ENCODE measurements at regions not wholly inside any gene's neighbourhood (a gene's known extent, or its start where the extent isn't known, plus 50 kb on each side); places are given as distances from the start of the nearest gene placed in this dataset.
A peak's percentile ranks its signal among the peaks of the same experiment; 100 is the strongest.
"Not testable (repeated sequence)": the region's sequence is repeated elsewhere in the genome, so short reads cannot be mapped to it uniquely, and the experiment has no call there.

- DNase-seq = no peak
These were observed 61.5 kb downstream of the PRSS23 start for GRCh38 chr11:86861810-86862209.

DNA sequence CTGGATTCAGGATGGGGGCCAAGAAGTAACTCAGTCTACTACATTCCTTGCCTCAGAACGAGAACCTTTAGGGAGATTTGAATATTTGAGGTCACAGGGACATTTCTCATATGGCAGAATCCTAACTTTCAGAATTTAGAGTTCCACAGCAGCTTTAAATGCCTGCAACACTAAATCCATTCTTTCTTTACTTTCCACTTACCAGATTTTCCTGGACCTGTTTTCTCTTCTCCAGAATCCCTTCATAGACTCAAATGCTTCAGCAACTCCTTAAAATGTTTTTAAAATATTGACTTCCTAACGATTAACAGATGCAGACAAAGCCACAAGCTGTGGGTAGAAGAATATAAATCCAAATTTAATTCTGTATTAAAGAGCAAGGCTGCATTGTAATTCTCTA, 63.1 kb downstream of the PRSS23 start:
- DNase-seq = no peak

DNA sequence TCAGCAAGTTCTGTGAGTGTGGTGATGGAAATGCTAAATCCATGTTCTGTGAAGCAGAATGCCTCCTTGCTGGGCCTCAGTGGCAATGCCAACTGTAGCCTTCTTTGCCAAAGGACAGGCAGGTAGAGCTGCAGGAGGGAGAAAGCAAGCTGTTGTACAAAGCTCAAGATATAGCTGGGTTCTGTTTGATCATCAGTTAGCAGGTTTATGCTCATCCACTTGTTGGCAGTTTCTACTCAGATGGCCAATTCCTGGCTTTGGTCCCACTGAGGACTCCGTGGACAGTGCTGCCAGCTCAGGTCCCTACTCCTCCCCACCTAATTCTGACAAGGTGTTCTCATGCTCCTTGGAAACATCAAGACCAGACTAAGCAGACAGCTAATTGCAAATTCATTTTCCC, 65.1 kb downstream of the PRSS23 start:
- no peak for DNase-seq

DNA sequence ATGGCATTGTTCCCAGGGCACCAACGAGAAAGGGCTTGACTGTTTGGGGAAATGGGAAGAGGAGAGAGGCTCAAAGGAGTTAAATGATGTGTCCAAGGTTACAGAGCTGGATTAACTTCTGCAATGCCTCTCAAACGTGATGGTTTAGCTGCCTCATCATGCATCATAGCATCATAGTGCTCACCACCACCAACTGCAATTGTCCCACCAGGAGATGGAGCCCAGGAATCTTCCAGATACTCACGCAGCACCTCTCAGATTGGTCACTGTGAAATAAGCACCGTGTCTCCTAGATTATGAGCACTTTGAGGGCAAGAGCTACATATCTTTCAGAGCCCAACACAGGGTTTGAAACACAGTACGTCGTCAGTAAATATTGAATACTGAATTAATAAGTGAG, 69.2 kb downstream of the PRSS23 start:
- DNase-seq = no peak

DNA sequence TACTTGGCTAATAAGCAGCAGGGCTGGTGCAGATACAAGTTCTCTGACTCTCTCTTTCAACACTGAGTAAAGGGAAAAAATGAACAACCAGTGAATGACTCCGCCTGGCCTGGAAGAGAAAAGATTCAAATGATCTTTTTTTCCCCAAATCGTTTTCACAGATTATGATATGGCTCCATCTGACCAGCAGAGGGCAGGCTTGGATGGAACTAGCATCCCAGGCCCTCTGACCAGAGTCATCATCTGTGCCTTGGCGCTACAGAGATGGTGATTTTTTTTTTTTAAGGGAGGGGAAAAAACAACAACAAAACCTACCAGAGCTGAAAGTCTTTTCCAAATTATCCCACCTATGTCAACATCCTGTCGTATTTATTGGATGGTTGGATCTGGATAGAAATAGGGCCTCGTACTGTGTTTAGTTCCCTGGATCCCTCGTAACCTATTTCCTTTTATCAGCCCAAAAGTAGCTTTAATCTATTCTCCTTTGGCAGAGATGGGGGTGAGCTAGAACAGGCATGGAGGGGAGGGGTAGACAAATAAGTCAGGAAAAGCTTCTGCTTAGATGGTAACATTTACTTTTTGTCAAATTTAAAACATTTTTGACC, 69.7 kb downstream of the PRSS23 start:
- peak; percentile 59 for DNase-seq

GRCh38 chr11:86873573-86874083, 73.3 kb downstream of the PRSS23 start:
- DNase-seq = no peak

GRCh38 chr11:86874304-86875056, 74.1 kb downstream of the PRSS23 start:
- DNase-seq = peak; percentile 0

DNA sequence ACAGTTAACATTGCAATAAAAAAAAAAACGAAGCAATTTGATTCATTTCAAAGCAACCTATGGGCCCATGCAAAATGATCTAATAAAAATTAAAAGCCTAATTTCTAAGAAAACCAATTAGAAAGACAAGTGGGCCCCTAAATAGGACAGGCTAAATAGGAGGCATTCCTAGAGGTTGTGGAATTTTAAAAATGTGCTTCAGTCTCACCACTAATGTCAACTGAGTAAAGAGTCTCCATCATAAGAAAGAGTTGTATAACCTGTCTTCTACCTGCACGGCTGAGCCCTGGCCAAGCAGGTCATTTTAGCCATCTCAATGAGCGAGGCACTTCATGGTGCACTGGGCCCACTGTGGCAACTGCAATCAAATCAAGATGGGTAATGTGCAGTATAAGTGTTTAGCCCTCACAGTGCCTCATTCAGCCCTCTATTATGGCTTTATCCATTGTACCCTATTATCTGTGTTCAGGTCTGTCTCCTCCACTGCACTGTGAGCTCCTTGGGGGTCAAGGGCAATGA, 76.4 kb downstream of the PRSS23 start:
- no peak for DNase-seq

- DNase-seq = no peak
These were observed 77.2 kb downstream of the PRSS23 start for GRCh38 chr11:86877503-86877902.

DNA sequence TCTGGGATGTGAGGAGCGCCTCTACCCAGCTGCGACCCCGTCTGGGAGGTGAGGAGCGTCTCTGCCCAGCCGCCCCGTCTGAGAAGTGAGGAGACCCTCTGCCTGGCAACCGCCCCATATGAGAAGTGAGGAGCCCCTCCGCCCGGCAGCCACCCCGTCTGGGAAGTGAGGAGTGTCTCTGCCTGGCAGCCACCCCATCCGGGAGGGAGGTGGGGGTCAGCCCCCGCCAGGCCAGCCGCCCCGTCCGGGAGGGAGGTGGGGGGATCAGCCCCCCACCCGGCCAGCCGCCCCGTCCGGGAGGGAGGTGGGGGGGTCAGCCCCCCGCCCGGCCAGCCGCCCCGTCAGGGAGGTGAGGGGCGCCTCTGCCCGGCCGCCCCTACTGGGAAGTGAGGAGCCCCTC, 76.0 kb downstream of the FZD4 start:
- not testable (repeated sequence) for DNase-seq

- peak; percentile 67 for DNase-seq
These were observed 69.9 kb downstream of the FZD4 start for GRCh38 chr11:86885311-86885710.

DNA sequence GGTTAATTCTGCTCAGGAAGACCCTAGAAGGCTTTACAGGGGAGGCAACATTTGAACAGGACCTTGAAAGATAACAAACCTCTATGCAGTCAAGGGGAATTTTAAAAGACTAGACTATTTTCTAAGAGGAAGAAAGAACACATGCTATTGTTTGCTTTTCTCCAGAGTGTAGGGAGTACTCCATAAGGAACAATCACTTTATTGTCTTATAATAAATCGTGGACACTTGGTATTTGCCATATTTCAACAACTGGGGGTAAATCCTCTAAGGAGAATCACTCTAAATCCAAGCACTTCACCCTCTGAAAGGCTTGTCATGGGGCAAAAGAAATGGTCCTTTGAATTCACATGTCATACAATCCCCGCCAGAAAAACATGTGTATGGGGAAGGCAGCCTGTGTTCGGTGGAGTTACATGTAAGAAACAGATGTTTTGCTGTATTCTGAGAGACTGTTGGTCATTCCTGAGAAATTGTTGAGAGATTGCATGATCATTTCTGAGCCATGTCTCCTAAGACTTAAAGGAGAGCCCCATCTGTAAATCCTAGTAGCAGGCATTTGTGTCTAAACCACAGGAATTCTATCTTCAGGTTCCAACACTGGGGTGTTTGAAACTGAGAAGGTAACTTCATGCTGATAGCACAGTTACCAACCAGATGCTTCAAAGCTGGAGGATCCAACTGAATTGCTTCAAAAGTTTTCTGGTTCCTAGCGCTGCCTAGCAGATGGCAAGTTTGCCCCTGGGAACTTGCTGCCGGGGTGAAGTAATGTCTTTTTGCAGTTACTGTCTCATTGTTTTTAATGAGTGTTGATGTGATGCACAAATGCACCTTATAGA, 66.8 kb downstream of the FZD4 start:
- no peak for DNase-seq

- DNase-seq = no peak
These were observed 66.2 kb downstream of the FZD4 start for GRCh38 chr11:86889001-86889341.

- no peak for DNase-seq
These were observed 64.2 kb downstream of the FZD4 start for GRCh38 chr11:86891036-86891435.

GRCh38 chr11:86893235-86893634, 62.0 kb downstream of the FZD4 start:
- no peak for DNase-seq

Measured in NCI-H82 (cell line).